Astrocyte (in vitro differentiated cells and primary cell): ENCODE measurements at regions not wholly inside any gene's neighbourhood (a gene's known extent, or its start where the extent isn't known, plus 50 kb on each side); places are given as distances from the start of the nearest gene placed in this dataset.

Experiments
- CTCF ChIP-seq: IDR thresholded peaks from 2 replicates; pipeline ENCODE4 v1.5.1; 2011; ENCODE audit warnings: low read depth, mild to moderate bottlenecking, inconsistent platforms, low read length, moderate library complexity; ENCODE audit not compliant: insufficient read depth
- EZH2 ChIP-seq: IDR thresholded peaks from 2 replicates; pipeline ENCODE4 v1.6.1; 2012; ENCODE audit warnings: mild to moderate bottlenecking, low read length, inconsistent platforms; ENCODE audit not compliant: insufficient read depth

- TF ChIP-seq CTCF, result no peak
- TF ChIP-seq EZH2, result no peak
Measured at GRCh38 chr1:115491298-115492018, 150.3 kb upstream of the VANGL1 start.
